ENCODE measurements at regions not wholly inside any gene's neighbourhood (a gene's known extent, or its start where the extent isn't known, plus 50 kb on each side); places are given as distances from the start of the nearest gene placed in this dataset.

DNA sequence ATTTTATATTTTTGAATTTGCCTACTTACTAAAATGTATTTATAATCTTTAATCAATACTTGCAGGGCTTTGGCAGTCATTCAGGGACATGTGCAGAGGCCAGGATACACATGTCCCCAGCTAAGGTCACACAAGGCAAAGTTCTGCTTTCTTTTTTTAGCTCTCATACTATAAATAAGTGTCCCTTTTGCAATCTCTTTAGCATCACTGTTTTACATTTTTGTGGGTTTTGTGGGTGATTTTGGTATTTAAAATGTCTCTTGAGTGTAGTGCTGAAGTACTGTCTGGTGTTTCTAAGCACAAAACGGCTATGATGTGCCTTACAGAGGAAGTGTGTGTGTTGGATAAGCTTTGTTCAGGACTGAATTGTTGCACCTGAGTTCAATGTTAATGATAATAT lies 309.0 kb upstream of the GULP1 start:
- Histone ChIP-seq H3K36me3 (ENCODE audit: control insufficient read depth, insufficient read depth, low read length) (no peaks in the 10 kb centered on the region), H3K4me3 (ENCODE audit: low read depth, low read length) (no peak overlapping the region), H3K9ac (ENCODE audit: low read depth, low read length) (no peak overlapping the region), H3K9me3 (ENCODE audit: control insufficient read depth, insufficient read depth, low read length) (no peaks in the 10 kb centered on the region), H3K27me3 (ENCODE audit: control insufficient read depth, insufficient read depth, low read length) (no peaks in the 10 kb centered on the region), H3K4me1 (ENCODE audit: control insufficient read depth, insufficient read depth, low read length) (peaks cover 13% of the 10 kb centered on the region)

GRCh38 chr2:187985195-187985594 lies 306.5 kb upstream of the GULP1 start:
- no peak overlapping the region for H3K4me3 ChIP-seq (ENCODE audit: low read depth, low read length)
- peaks cover 27% of the 10 kb centered on the region for H3K4me1 ChIP-seq (ENCODE audit: control insufficient read depth, insufficient read depth, low read length)
- H3K36me3 ChIP-seq (ENCODE audit: control insufficient read depth, insufficient read depth, low read length) = no peaks in the 10 kb centered on the region
- no peak overlapping the region for H3K9ac ChIP-seq (ENCODE audit: low read depth, low read length)
- H3K9me3 ChIP-seq (ENCODE audit: control insufficient read depth, insufficient read depth, low read length) = no peaks in the 10 kb centered on the region
- H3K27me3 ChIP-seq (ENCODE audit: control insufficient read depth, insufficient read depth, low read length) = no peaks in the 10 kb centered on the region

DNA sequence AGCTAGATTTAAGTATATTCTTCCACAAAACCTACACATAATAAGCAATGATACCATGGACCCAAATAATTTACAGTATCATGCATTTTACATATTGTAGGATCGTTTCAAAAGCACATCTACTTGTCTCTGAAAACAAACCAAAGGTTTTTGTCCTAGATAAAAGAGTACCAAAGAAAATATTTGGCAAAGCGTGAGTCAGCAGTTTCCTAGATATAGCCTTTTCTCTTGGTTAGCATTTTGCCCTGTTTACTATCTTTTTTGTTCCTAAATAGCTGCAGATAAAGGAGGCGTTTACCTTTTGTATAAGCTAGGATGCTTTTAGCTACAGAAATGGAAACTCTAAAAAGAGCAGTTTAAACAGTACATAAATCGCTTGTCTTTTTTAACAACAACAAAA lies 305.8 kb upstream of the GULP1 start:
- peaks cover 30% of the 10 kb centered on the region for H3K4me1 ChIP-seq (ENCODE audit: control insufficient read depth, insufficient read depth, low read length)
- no peak overlapping the region for H3K4me3 ChIP-seq (ENCODE audit: low read depth, low read length)
- H3K9ac ChIP-seq (ENCODE audit: low read depth, low read length) = no peak overlapping the region
- H3K9me3 ChIP-seq (ENCODE audit: control insufficient read depth, insufficient read depth, low read length) = no peaks in the 10 kb centered on the region
- no peaks in the 10 kb centered on the region for H3K36me3 ChIP-seq (ENCODE audit: control insufficient read depth, insufficient read depth, low read length)
- no peaks in the 10 kb centered on the region for H3K27me3 ChIP-seq (ENCODE audit: control insufficient read depth, insufficient read depth, low read length)

DNA sequence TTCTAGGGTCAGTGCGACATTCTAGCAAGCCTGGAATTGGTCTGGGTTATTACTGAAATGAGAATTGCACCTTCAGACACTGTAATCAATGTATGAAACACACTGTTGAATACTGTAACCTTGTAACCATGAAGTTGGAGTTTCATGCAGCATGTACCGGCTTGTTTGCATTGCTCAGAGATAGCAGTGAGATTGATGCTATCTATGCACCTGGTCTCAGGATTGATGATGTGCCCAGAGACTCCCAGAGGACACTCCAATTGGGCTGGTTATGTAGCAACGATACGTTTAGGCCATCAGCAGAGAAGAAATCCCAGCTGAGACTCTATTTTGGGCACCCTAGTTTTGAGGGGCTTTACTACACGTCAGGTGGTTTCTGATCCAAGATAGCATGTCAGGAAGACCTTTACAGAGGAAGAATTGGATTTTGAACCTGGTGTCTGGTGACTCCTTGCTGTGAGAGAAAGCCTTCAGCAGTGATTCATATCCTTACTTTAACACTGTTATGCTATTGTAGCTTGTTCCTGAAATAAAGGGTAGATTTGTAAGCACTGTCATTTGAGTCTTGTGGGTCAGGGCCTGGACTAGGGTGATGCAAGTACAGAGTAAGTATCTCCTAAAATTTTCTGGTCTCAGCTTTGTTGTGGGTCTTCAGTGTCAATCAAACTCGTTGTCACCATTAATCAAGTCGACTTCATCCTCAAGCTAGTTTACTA lies 305.1 kb upstream of the GULP1 start:
- H3K9ac ChIP-seq (ENCODE audit: low read depth, low read length) = no peak overlapping the region
- no peaks in the 10 kb centered on the region for H3K36me3 ChIP-seq (ENCODE audit: control insufficient read depth, insufficient read depth, low read length)
- no peaks in the 10 kb centered on the region for H3K27me3 ChIP-seq (ENCODE audit: control insufficient read depth, insufficient read depth, low read length)
- no peak overlapping the region for H3K4me3 ChIP-seq (ENCODE audit: low read depth, low read length)
- H3K9me3 ChIP-seq (ENCODE audit: control insufficient read depth, insufficient read depth, low read length) = no peaks in the 10 kb centered on the region
- peaks cover 34% of the 10 kb centered on the region for H3K4me1 ChIP-seq (ENCODE audit: control insufficient read depth, insufficient read depth, low read length)

GRCh38 chr2:187988348-187988747 lies 303.3 kb upstream of the GULP1 start:
- peak overlapping the region; percentile 3 for H3K4me3 ChIP-seq (ENCODE audit: low read depth, low read length)
- no peak overlapping the region for H3K9ac ChIP-seq (ENCODE audit: low read depth, low read length)
- H3K9me3 ChIP-seq (ENCODE audit: control insufficient read depth, insufficient read depth, low read length) = no peaks in the 10 kb centered on the region
- no peaks in the 10 kb centered on the region for H3K36me3 ChIP-seq (ENCODE audit: control insufficient read depth, insufficient read depth, low read length)
- peaks cover 47% of the 10 kb centered on the region for H3K4me1 ChIP-seq (ENCODE audit: control insufficient read depth, insufficient read depth, low read length)
- H3K27me3 ChIP-seq (ENCODE audit: control insufficient read depth, insufficient read depth, low read length) = no peaks in the 10 kb centered on the region

- no peak overlapping the region for H3K4me3 ChIP-seq (ENCODE audit: low read depth, low read length)
- H3K36me3 ChIP-seq (ENCODE audit: control insufficient read depth, insufficient read depth, low read length) = no peaks in the 10 kb centered on the region
- no peaks in the 10 kb centered on the region for H3K27me3 ChIP-seq (ENCODE audit: control insufficient read depth, insufficient read depth, low read length)
- H3K9ac ChIP-seq (ENCODE audit: low read depth, low read length) = no peak overlapping the region
- H3K9me3 ChIP-seq (ENCODE audit: control insufficient read depth, insufficient read depth, low read length) = no peaks in the 10 kb centered on the region
- H3K4me1 ChIP-seq (ENCODE audit: control insufficient read depth, insufficient read depth, low read length) = peaks cover 62% of the 10 kb centered on the region
These were observed 301.6 kb upstream of the GULP1 start for GRCh38 chr2:187989925-187990623.

GRCh38 chr2:187991389-187991788 lies 300.3 kb upstream of the GULP1 start:
- Histone ChIP-seq H3K4me3 (ENCODE audit: low read depth, low read length) (no peak overlapping the region), H3K4me1 (ENCODE audit: control insufficient read depth, insufficient read depth, low read length) (peaks cover 54% of the 10 kb centered on the region), H3K36me3 (ENCODE audit: control insufficient read depth, insufficient read depth, low read length) (no peaks in the 10 kb centered on the region), H3K9me3 (ENCODE audit: control insufficient read depth, insufficient read depth, low read length) (no peaks in the 10 kb centered on the region), H3K9ac (ENCODE audit: low read depth, low read length) (no peak overlapping the region), H3K27me3 (ENCODE audit: control insufficient read depth, insufficient read depth, low read length) (no peaks in the 10 kb centered on the region)

DNA sequence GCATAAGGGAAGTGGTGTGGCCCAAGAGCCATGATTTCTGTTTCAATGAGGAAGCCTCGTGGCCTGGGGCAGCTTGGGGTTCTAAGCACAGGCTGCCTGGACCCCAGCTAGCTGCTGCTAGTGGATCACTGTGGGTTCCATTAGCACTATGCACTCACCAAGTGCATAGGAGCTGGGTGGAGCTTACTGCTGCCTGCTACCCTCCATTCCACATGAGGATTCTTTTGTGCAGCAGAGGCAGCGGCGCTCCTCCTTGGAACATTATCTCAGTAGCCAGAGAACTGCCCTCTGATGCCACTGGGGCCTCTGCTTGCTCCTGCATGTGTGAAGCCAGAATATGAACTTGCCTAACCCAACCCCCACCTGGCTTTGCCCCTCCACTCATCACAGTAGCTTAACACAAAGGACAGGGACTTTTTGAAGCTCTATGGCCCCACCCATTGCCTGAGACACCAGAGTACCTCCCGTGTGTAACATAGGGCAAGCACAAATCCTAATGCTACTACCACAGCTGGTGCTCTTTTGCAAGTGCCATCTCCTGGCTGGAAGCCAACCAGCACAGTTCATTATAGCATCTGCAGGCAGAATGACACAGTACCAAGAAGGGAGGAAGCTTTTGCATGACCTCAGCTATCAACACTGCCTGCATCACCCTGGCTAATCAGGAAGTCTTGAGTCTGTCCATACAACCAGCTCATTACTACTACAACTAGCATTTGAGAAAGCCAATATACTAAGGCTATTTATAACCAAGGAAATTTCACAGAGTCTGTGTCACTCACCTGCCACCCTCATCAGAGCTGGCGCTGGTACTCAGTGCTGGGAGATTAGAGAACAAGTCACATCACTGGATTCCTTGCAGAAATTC lies 297.0 kb upstream of the GULP1 start:
- Histone ChIP-seq H3K9ac (ENCODE audit: low read depth, low read length) (no peak overlapping the region), H3K9me3 (ENCODE audit: control insufficient read depth, insufficient read depth, low read length) (no peaks in the 10 kb centered on the region), H3K4me1 (ENCODE audit: control insufficient read depth, insufficient read depth, low read length) (peaks cover 48% of the 10 kb centered on the region), H3K4me3 (ENCODE audit: low read depth, low read length) (no peak overlapping the region), H3K36me3 (ENCODE audit: control insufficient read depth, insufficient read depth, low read length) (no peaks in the 10 kb centered on the region), H3K27me3 (ENCODE audit: control insufficient read depth, insufficient read depth, low read length) (no peaks in the 10 kb centered on the region)

GRCh38 chr2:187995556-187995955 lies 296.1 kb upstream of the GULP1 start:
- H3K9ac ChIP-seq (ENCODE audit: low read depth, low read length) = no peak overlapping the region
- H3K27me3 ChIP-seq (ENCODE audit: control insufficient read depth, insufficient read depth, low read length) = no peaks in the 10 kb centered on the region

DNA sequence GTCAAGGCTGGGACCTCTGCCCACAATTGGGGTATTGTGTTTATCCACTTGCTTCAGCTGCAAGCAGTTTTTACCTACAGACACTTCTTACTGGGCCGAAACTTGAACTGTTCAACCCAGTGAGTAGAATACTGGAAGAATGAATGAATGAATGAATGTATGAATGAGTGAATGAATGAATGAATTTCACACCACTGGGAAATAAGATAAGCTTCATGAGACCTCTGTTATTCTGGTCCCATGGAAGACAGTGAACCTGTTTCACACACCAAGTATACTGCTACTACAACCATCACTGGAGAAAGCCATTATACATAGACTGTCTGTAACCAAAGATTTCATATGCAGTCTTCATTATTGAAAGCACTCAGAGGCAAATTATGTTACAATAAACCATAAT lies 295.0 kb upstream of the GULP1 start:
- Histone ChIP-seq H3K36me3 (ENCODE audit: control insufficient read depth, insufficient read depth, low read length) (no peaks in the 10 kb centered on the region), H3K27me3 (ENCODE audit: control insufficient read depth, insufficient read depth, low read length) (no peaks in the 10 kb centered on the region), H3K4me1 (ENCODE audit: control insufficient read depth, insufficient read depth, low read length) (peaks cover 44% of the 10 kb centered on the region), H3K9me3 (ENCODE audit: control insufficient read depth, insufficient read depth, low read length) (no peaks in the 10 kb centered on the region), H3K4me3 (ENCODE audit: low read depth, low read length) (no peak overlapping the region), H3K9ac (ENCODE audit: low read depth, low read length) (no peak overlapping the region)

More at GRCh38 chr2:187995556-187995955, 296.1 kb upstream of the GULP1 start:
- no peaks in the 10 kb centered on the region for H3K36me3 ChIP-seq (ENCODE audit: control insufficient read depth, insufficient read depth, low read length)
- H3K4me3 ChIP-seq (ENCODE audit: low read depth, low read length) = no peak overlapping the region
- H3K9me3 ChIP-seq (ENCODE audit: control insufficient read depth, insufficient read depth, low read length) = no peaks in the 10 kb centered on the region
- peaks cover 43% of the 10 kb centered on the region for H3K4me1 ChIP-seq (ENCODE audit: control insufficient read depth, insufficient read depth, low read length)

- H3K27me3 ChIP-seq (ENCODE audit: control insufficient read depth, insufficient read depth, low read length) = no peaks in the 10 kb centered on the region
- H3K9ac ChIP-seq (ENCODE audit: low read depth, low read length) = no peak overlapping the region
- no peak overlapping the region for H3K4me3 ChIP-seq (ENCODE audit: low read depth, low read length)
- no peaks in the 10 kb centered on the region for H3K9me3 ChIP-seq (ENCODE audit: control insufficient read depth, insufficient read depth, low read length)
- H3K4me1 ChIP-seq (ENCODE audit: control insufficient read depth, insufficient read depth, low read length) = peaks cover 16% of the 10 kb centered on the region
- no peaks in the 10 kb centered on the region for H3K36me3 ChIP-seq (ENCODE audit: control insufficient read depth, insufficient read depth, low read length)
These were observed 291.5 kb upstream of the GULP1 start for GRCh38 chr2:188000189-188000588.
